DMS79 treated with DMSO at 0.1 percent for 48 hours (cell line): ENCODE measurements at regions not wholly inside any gene's neighbourhood (a gene's known extent, or its start where the extent isn't known, plus 50 kb on each side); places are given as distances from the start of the nearest gene placed in this dataset.

Source experiments
- DNase-seq: peaks from one replicate; lab custom pipeline; 2025; lab: John Stamatoyannopoulos, UW

DNA sequence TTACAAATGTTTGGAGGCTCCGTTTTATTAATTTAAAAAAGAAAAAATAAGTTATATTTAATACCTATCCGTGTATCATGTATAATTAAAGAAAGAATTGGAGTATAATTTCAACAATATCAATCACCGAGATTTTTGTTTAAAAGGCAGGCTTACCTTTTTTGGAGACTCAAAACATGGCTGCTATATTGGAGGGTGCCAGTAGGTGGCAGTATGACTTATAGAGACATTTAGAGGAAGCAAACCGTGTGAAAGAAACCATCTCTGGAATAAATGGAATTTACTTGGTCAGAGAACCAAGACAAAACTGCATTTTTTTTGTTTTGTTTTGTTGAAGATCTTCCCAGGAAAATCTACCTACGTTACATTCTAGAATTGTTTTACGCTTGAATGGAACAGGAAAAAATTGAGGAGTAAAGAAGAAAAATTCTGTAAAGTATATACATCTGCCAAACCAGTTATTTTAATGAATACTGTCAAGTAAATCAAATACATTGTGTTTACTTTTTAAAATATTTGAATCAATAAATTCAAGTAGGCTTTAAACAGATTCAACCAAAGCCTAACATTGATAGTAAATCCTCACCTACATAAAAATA is 802.6 kb upstream of the ALCAM start:
- DNase-seq = no peak

DNA sequence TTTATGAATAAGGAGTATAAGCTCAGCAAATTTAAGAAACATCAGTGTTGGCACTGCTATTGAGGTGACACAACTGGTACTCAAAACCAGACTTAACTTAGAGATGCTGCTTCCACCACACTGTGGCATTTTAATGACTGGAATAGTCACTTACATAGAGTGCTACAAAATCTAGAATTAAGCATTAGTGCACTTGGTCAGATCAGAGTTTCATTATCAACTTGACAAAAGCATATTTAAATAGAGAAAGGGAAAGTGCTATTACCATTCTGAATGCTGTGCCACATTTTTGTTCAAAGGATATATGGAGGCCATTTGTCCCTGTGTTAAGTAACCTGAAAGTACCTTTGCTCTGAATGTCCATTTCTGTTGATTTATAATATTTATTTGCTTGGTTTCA is 800.7 kb upstream of the ALCAM start:
- DNase-seq = no peak

DNA sequence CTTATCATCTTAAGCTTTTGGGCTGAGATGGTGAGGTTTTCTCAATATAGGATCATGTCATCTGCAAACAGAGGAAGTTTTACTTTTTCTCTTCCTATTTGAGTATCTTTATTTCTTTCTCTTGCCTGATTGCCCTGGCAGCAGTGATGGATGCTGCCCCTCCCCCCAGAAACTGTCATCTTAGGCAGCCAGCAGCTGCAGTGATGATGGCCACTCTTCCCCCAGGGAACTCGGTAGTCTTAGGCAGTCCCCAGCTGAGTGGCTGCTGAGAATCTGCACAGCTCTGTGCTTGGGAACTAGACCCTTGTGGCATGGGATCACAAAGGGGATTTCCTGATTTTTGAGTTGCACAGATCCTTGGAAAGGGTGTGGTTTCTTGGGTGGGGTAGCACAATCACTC is 791.1 kb upstream of the ALCAM start:
- DNase-seq = no peak

DNA sequence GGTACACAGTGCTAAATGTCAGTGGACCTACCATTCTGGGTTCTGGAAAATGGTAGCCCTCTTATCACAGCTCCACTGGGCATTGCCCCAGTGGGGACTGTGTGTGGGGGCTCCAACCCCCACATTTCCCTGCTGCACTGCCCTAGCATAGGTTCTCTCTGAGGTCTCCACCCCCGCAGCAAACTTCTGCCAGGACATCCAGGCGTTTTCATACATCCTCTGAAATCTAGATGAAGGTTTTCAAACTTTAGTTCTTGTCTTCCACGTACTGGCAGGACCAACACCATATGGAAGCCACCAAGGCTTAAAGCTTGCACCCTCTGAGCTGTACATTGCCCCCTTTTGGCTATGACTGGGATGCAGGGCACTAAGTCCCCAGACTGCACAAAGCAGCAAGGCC is 788.2 kb upstream of the ALCAM start:
- DNase-seq = no peak

DNA sequence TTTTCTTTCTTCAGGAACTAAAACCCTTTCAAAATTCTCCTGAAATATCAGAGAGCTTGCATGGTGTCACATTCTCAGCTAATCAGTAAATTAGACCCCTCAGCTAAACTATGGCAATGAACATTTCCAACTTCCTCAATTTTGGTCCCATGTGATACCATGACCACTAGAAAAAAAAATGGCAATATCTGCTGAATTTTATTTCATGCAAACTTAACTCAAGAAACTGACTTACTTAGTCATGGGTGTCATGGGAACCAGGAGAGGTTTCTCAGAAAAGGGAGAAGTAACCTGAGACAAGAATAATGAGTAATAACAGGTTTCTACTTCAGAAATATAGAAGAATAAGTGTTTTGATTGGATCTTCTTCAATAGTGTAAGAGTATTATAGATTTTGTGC is 784.6 kb upstream of the ALCAM start:
- no peak for DNase-seq

DNA sequence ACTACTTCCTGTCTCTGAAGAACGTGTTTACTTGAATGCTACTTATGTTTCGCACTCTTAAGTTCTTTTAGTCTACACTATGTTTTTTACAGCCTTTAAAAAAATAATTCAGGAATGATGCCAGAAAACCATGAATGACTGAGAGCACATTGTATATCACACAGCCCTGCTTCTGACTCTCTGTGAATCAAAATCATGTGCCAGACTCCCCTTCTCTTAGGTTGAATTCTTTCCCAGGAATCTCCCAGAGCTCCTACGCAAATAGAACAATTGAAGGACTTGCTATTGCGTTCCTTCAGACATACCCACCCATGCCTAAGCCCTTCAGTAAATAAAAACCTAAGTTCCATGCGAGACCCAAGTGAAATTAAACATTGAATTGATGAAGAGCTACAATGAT is 782.0 kb upstream of the ALCAM start:
- DNase-seq = no peak

DNA sequence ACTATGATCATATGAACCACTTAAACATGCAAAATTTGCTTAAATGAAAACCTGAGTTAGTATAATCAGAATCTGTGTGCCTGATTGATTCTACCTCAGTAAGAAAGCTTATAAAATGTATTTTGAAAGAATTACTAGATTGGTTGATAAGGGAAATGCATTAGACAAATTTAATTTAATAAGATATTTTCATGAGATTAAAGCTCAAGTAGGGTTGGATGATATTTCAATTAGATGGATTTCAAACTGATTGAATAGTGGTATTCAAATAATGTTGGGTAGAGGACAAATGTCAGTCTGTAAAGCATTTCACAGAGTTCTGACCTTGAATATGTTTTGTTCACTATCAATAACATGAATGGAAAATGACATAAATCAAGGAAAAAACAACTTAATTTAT is 780.4 kb upstream of the ALCAM start:
- no peak for DNase-seq

DNA sequence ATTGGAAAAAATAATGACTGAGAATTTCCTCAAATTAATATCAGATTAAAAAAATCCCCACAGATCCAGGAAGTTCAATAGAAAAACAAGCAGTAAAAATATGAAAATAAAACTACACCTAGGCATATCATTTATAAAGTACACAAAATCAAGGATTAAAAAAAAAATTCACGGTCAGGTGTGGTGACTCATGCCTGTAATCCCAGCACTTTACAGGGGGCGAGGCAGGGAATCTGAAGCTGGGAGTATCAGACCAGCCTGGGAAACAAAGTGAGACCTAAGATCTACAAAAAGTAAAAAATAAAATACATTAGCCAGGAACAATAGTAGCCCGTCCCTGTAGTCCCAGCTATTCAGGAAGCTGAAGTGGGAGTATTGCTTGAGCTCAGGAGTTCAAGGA is 778.3 kb upstream of the ALCAM start:
- DNase-seq = no peak

DNA sequence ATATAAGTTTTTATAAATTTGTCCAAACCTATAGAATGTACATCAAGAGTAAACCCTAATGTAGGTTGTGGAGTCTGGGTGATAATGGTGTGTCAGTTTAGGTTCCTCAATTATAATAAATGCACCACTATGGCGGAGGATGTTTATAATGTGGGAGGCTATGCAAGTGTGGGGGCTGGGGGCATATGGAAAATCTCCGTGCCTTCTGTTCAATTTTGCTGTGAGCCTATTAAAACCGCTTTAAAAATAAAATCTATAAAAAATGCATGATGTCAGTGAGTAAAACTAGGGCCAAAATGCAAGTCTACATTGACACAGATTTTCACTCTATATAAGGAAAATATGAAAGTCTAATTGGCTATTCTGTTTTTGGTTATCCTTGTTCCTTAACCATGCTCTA is 774.9 kb upstream of the ALCAM start:
- no peak for DNase-seq

DNA sequence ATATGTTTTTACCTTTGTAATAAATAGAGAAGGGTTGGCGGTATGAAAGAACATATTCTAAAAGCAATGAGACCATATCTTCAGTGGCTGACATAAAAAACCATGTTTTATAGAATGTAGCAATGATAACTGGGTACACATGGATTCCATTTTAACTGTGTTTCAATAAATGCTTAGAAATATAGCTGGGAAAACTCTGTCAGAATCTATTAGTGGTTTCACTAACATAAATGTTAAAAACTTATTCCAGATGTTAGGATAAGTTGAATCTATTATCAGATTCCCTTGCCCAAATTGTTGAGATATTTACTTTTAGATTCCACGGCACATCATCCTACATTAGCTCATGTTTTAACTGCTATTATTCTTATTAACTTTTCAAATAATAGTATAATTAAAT is 772.2 kb upstream of the ALCAM start:
- DNase-seq = no peak

DNA sequence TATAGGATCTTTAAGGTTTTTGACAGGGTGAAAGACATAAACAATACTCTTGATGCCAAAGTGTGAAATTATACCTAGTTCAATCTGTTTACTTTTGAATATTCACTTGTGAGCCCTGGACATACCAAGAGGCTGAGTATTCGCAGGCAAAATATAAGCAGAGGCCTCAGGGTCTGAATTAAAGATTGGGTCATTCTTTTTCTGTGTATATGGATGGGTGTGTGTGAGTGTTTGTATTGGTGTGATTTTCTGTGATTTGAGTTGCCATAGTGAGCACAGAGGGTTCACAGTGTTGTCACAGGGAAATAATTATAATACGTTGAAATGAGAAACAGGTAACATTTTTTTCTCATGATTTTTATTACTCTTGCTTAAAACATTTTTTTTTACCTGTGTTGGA is 770.7 kb upstream of the ALCAM start:
- no peak for DNase-seq

DNA sequence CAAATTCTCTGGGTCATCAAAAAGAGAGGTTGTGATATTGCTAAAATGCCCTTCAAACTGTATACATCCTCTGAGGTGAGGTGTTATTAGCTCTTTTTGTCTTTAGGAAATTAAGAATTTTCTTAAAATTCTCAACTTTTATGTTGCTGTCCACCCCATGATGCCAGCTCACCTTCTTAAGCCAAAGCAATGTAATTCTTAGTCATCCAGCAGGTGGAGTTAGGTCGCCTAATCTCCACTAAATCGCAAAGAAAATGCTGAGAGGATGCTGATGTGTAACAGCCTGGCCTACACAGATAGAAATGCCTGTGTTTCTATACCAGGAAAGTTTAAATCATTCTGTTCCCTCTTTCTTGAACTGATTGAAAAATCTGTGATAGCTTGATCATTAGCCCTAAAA is 770.2 kb upstream of the ALCAM start:
- DNase-seq = no peak

DNA sequence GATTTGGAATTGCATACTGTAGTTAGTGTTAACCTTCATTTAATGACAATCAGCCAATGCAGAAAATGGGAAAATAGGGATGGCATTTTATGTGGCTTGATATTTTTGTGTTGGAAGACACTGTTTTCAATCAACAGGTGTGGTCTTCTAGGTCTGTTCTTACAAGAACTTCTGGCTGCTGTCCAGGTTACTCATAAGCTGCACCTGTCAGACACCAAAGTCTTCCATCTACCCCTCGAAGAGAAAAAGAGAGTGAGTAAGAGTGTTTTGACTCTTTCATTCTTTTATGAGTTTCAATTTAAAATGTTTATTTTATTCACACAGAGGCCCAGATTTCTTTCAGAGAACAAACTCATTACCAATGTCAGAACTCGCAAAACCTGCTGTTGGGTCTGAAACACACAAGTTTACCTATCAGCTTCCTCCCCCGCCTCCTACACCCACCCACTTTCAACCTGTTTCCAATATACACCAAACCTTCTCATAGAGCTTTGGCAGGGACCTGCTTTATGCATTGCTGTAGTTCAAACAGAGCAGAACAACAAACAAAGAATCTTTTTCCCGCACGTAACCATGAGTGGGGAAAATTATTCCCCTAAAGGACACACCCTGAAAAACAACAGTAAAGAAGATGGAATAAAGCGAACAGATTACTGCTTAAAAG is 767.7 kb upstream of the ALCAM start:
- peak; percentile 92 for DNase-seq

DNA sequence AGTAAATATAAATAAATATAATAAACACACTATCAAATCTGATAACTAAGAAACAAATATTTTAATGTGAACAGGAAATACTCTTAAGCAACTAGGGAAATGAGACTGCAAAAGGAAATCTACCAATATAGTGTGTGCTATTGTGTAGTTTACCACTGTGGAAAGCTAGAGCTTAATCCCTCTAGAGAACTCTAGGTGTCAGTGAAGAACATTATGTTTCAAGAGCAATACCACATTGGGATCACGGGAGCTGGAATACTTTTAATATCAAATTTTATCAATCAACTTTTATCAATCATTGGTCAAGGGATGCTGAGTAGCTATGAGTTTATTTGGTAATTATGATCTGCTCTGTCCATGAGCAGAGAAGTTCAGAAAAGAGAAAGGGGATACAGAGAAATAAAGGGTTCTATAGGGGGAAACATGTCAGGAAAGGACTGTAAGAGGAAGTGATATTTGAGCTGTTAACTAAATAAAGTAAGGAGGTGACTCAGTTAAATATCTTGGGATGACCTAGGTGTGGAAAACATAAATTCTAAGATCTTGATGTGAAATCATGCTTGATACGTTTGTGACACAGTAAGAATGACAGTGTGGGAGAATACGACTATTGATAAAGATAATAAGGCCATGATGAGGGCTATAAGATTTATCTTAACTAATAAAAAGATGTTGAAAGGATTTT is 762.2 kb upstream of the ALCAM start:
- DNase-seq = no peak

DNA sequence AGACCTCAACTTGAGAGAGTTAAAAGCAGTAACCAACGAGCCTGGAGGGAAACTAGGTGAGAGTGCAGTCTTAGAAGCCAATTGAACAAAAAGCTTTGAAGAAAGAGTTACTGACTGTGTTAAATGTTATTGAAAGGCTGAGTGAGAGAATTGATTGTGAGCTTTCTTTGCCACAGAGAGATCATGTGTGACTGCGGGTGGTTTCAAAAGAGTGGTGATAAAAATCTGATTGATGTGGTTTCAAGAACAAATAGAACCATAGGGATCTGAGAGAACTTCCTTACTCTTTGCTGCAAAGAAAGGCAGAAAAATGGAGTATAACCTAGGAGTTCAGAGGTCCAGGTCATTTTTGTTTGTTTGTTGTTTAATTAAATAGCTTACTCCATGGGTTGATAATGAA is 759.9 kb upstream of the ALCAM start:
- DNase-seq = no peak

DNA sequence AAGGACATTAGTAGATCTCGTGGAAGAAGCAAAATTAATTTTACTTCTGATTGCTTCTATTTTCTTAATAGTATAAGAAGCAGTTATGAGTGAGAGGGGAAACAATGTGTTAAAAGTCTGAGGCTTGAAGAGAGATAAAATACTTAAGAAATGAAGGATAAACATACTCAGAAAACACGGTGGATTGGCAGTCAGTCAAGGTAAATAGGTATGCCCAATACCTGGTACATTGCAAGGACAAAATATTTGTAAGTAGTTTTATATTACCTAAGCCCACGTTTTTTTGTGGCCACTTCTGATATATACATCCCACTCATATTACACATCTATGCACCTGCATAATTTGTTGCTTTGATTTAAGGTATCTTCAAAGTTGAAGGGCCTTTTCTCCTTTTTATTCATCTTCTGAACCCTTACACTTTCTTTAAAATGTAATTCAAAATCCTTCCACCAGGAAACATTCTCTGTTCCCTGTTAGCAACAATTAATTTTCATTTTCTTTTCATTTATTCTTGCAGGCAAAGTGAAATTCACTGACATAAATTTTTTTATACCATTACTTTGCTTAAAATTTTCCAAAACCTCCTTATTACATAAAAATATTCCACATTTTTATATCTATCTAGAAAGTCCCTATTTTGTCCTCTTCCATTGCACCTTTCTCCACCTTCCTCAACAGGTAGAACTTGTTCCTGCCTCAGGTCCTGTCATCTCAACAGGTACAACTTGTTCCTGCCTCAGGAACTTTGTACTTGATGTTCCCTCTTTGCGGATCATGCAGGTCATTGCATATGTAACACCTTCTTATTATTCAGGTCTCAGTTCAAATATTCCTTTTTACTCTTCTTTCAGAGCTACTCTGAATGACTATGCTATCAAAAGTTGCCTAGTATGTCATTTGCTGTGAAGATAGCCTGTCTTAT is 755.7 kb upstream of the ALCAM start:
- peak; percentile 35 for DNase-seq

DNA sequence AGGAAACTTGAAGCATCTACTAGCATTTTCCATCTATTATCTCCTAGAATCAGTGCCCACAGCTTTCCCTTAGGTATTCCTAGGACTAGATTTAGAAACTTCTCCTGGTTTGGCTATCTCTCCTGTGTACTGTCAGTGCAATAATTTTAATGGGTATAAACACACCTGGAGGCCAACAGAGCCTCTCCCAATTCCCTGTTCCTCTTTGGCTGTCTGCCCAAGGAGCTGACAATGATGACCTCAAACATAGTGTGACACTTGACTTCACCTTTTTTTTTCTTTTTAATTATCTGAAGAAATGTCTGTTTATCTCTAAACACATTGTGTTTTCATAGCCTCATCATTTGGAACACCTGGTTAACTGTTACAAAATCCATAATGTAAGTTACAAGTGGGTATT is 754.5 kb upstream of the ALCAM start:
- no peak for DNase-seq

DNA sequence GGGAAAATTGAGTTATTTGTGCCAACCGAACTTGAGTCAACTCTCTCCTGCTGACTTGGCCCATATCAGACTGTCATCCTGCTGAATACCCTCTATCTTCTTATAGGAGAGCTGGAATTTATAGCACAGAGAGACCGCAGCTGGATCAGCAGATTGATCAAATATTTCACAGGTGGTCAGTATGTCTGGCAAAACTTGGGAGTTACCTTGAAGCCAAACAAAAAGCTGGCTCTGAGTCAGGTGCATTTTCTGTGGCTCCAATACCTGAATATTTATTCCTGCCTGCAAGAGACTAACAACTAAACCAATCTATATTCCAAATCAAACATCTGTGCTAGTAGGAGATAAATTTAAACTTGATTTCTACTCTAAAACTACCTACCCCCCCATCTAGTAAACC is 752.1 kb upstream of the ALCAM start:
- no peak for DNase-seq

DNA sequence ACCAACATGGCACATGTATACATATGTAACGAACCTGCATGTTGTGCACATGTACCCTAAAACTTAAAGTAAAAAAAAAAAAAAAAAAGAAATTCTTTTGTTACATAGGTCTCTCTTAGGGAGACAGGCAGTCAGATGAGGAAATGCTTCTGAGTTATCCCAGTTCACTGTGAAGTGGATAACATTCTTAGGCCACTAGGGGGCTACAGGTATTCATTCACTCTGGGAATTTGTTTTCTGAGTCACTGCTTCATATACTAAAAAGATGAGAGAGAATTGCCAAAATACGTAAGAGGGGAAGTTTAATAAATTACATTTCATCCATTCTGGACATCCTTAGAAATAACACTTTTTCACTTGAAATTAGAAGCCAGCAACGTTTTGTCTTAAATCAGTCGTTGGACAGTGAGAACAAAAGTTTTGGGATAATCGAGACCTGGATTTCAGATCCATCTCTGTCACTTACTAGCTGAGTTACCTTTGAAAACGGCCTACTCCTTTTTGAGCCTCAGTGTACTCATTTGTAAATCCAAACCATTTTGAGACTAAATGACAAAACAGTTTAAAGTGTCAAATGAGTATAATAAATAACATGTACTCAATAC is 738.4 kb upstream of the ALCAM start:
- DNase-seq = no peak

DNA sequence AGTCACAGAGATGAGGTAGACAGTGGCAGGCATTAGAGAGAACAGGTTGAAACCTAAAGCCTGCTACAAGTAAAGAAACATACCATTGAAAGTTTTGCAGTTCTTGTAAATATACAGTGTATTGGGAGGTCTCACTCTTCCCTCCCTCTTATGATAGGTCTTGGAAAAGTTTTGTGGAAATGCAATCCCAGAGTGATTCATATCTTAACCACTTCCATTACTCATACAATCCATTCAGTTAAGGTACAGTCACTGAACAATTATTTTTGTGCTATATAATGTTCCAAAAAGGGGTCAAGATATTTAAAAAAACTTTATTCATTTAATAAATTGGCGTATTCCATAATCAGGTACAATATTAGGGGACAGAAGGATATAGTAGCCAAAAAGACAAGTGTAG is 737.7 kb upstream of the ALCAM start:
- DNase-seq = no peak

DNA sequence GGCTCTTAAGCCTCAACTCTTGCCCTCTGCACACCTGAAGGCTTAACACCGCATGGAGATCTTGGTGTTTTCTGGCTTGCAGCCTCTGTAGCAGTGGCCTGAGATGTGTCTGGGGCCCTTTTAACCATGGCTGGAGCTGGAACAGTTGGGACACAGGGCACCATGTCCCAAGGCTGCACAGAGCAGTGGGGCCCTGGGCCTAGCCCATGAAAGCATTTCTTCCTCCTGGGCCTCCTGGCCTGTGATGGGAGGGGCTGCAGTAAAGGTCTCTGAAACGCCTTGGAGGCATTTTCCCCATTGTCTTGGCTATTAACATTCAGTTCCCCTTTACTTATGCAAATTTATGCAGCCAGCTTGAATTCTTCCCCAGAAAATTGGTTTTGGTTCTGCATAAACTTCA is 735.5 kb upstream of the ALCAM start:
- no peak for DNase-seq

DNA sequence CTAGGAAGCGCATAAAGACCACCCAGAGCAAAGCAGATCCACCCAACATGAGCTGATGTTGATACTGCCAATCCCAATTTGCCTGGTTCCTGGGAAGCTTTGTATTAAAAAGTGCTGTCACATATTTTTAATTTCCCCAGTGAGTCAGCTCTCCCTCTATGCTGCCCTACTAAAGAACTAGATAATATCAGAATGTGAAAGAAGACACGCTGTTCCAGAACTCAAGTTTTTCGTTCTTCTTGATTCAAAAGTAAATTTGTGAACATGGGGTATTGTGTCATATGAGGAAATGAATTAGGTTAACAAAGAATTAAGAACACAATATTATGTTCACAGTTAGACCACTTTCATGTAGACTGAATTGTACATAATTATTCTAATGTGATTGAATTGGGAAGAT is 734.2 kb upstream of the ALCAM start:
- no peak for DNase-seq
